Lower lobe of right lung (tissue), 2 donors: ENCODE measurements at regions not wholly inside any gene's neighbourhood (a gene's known extent, or its start where the extent isn't known, plus 50 kb on each side); places are given as distances from the start of the nearest gene placed in this dataset.

Experiments used
- ATAC-seq, 2 donors: fragments of 200-7000 bp; cut with Tn5 transposase; one replicate each; pipeline ENCODE4 v1.9.1; 2020 to 2022; ENCODE audit warnings: mild to moderate bottlenecking in 2 of 2, moderate library complexity in 2 of 2
- DNase-seq: peaks from one replicate; pipeline ENCODE4 v3.0.0-alpha.2; 2020
- H3K27ac ChIP-seq: fragments of 200-600 bp; one replicate; pipeline ENCODE4 v1.8.0; 2022
- H3K27me3 ChIP-seq: fragments of 200-600 bp; one replicate; pipeline ENCODE4 v1.8.0; 2022; ENCODE audit warnings: low read depth
- H3K36me3 ChIP-seq: fragments of 200-600 bp; one replicate; pipeline ENCODE4 v1.8.0; 2022; ENCODE audit warnings: mild to moderate bottlenecking
- H3K4me1 ChIP-seq: fragments of 200-600 bp; one replicate; pipeline ENCODE4 v1.8.0; 2022
- H3K4me3 ChIP-seq: fragments of 200-600 bp; one replicate; pipeline ENCODE4 v1.8.0; 2022; ENCODE audit warnings: mild to moderate bottlenecking
- H3K9me3 ChIP-seq: fragments of 200-600 bp; one replicate; pipeline ENCODE4 v1.8.0; 2022
- CTCF ChIP-seq: fragments of 200-600 bp; IDR thresholded peaks from one replicate; pipeline ENCODE4 v1.8.0; 2022; ENCODE audit warnings: antibody characterized with exemption, mild to moderate bottlenecking
- intact Hi-C: fragments of 100-400 bp; cut with DNase I; formaldehyde crosslinking; loops from one replicate; pipeline ENCODE4 v1.11.0; 2022
- donor health status: DM: no; HTN: yes; CAD: no; lungs with severe emphysema.

- no peaks in the 10 kb centered on the region for H3K27me3 ChIP-seq
- ATAC-seq (no peak), DNase-seq (no peak)
- no peaks in the 10 kb centered on the region for H3K9me3 ChIP-seq
- intact Hi-C loops: no loop called here
- H3K4me1 ChIP-seq: no peaks in the 10 kb centered on the region
- no peaks in the 10 kb centered on the region for H3K36me3 ChIP-seq
- H3K4me3 ChIP-seq: no peak overlapping the region
- no peak for TF ChIP-seq CTCF
- H3K27ac ChIP-seq: no peak overlapping the region
Observed at GRCh38 chr6:170108890-170109587, 181.8 kb downstream of the DLL1 start.

GRCh38 chr6:170108456-170108855, 182.4 kb downstream of the DLL1 start:
- H3K36me3 ChIP-seq: no peaks in the 10 kb centered on the region
- no peaks in the 10 kb centered on the region for H3K27me3 ChIP-seq
- H3K4me3 ChIP-seq: no peak overlapping the region
- DNase-seq (no peak), ATAC-seq (no peak)
- TF ChIP-seq CTCF: no peak
- no peak overlapping the region for H3K27ac ChIP-seq
- intact Hi-C loops: no loop called here
- H3K9me3 ChIP-seq: no peaks in the 10 kb centered on the region
- no peaks in the 10 kb centered on the region for H3K4me1 ChIP-seq

DNA sequence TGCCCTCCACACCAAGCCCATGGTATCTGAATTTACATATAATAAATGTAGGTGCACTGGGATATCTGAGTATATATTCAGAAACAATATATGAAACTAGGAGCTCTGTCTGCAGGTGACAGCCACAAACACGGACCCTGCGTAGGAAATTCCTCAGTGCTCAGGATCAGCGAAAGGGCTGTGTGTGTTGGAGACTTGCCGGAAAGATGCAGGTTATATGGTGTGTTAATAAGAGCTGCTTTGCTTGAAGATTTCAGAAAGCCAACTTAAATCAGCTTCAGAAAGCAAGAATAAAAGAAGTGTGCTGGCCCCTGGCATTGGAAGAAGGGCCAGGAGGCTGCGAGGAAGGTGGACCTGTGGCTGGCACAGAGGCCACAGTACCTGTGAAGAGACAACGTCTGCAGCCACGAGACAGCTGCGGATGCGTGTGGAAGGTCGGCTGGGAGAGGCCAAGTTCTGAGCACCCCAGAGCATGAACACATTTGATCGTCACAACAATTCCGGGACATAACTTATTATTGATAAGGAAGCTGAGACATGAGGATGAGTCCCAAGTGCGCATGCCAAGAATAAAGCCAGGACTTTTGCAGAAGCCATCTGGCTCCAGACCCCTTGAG, 183.2 kb downstream of the DLL1 start:
- H3K27ac ChIP-seq: no peak overlapping the region
- ATAC-seq: no peak

GRCh38 chr6:170106906-170107525, 183.9 kb downstream of the DLL1 start:
- no peak for DNase-seq

More for the DNA sequence above, 183.2 kb downstream of the DLL1 start:
- no peak for TF ChIP-seq CTCF
- H3K9me3 ChIP-seq: no peaks in the 10 kb centered on the region
- H3K4me3 ChIP-seq: no peak overlapping the region
- H3K27me3 ChIP-seq: no peaks in the 10 kb centered on the region
- H3K36me3 ChIP-seq: no peaks in the 10 kb centered on the region
- intact Hi-C loops: no loop called here
- no peaks in the 10 kb centered on the region for H3K4me1 ChIP-seq
- DNase-seq: no peak

More at GRCh38 chr6:170106906-170107525, 183.9 kb downstream of the DLL1 start:
- no peak for TF ChIP-seq CTCF
- Histone ChIP-seq H3K4me3 (no peak overlapping the region), H3K27ac (no peak overlapping the region), H3K36me3 (no peaks in the 10 kb centered on the region), H3K27me3 (no peaks in the 10 kb centered on the region), H3K9me3 (no peaks in the 10 kb centered on the region), H3K4me1 (no peaks in the 10 kb centered on the region)
- intact Hi-C loops: no loop called here
- ATAC-seq: no peak
